NCI-H748 (cell line): ENCODE measurements at regions not wholly inside any gene's neighbourhood (a gene's known extent, or its start where the extent isn't known, plus 50 kb on each side); places are given as distances from the start of the nearest gene placed in this dataset.
A peak's percentile ranks its signal among the peaks of the same experiment; 100 is the strongest.
"Not testable (repeated sequence)": the region's sequence is repeated elsewhere in the genome, so short reads cannot be mapped to it uniquely, and the experiment has no call there.

Source experiments
- DNase-seq: peaks from one replicate; lab custom pipeline; 2025; ENCODE audit not compliant: unreplicated experiment; lab: John Stamatoyannopoulos, UW

DNA sequence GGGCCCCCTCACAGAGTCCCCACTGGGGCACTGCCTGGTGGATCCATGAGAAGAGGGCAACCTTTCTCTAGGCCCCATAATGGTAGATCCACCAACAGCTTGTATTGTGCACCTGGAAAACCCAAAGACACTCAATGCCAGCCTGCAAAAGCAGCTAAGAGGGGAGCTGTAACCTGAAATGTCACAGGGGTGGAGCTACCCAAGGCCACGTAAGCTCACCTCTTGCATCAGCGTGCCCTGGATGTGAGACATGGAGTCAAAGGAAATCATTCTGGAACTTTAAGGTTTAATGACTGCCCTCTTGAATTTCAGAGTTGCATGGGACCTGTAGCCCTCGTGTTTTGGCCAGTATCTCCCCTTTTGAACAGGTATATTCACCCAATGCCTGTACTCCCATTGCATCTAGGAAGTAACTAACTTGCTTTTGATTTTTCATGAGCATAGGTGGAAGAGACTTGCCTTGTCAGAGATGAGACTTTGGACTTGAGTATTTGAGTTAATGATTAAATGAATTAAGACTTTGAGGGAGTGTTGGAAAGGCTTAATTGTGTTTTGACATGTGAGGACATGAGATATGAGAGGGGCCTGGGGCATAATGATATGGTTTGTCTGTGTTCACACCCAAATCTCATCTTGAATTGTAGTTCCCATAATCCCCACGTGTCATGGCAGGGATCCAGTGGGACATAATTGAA is 900.9 kb upstream of the ROBO1 start:
- DNase-seq = no peak

DNA sequence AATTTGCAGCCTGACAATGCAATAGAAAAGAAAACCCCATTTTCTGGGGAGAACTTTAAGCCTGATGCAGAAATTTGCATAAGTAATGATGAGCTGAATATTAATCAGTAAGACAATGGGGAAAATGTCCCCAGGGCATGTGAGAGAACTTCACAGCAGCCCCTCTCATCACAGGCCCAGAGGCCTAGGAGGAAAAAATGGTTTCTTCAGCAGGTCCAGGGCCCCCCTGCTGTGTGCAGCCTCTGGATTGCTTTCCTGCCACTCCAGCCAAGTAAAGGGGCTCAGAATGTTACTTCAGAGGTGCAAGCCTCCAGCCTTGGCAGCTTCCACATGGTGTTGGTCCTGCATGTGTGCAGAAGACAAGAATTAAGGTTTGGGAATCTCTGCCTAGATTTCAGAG is 900.3 kb upstream of the ROBO1 start:
- DNase-seq = no peak

DNA sequence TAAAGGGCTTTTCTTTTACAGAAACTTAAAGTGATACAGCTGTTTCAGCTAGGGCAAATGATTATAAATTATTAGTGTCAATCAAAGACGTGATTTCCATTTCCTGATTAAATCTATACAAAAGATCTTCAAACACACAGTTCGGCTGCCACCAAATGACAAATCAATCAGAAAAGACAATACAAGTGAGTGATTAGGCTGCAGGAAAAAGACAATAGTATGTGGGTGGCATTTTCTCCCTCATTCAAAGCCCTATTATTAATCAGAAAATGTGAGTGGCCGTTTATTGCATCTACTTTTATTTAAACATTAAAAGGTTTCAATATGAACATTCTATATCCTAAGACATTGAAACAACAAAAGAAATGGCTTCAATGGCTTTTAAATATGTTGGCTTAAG is 895.6 kb upstream of the ROBO1 start:
- peak; percentile 21 for DNase-seq

DNA sequence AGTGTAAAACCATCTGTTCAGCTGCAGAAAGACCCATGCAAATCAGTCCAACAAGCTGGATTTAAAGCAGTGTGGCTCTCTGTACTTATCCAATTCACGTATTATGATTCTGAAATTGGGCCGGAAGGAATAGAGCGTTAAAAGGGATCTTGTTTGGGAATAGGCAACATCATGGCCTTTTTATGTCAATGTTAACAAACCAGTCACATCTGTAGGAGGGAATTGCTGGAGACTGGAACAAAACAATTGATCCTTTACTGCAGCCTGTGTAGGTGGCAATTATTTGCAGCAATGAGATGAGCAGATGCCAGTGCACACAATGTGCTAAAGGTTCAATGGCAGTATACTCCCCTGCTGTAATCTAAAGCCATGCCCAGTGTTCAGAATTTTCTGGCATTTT is 887.4 kb upstream of the ROBO1 start:
- no peak for DNase-seq

DNA sequence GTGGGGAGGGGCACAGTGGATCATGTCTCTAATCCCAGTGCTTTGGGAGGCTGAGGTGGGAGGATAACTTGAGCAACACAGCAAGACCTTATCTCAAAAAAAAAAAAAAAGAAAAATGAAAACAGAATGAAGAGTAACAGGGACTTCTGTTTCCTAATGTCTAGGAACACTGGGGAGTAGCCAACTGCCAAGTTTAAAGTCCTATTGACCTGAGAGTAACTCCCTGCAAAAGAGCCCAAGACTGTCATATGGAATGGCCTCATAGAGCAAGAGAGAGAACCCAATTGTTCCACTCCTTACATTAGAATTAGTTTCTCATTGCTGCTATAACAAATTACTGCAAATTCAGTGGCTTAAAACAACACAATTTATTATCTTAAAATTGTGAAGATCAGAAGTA is 881.4 kb upstream of the ROBO1 start:
- DNase-seq = no peak

DNA sequence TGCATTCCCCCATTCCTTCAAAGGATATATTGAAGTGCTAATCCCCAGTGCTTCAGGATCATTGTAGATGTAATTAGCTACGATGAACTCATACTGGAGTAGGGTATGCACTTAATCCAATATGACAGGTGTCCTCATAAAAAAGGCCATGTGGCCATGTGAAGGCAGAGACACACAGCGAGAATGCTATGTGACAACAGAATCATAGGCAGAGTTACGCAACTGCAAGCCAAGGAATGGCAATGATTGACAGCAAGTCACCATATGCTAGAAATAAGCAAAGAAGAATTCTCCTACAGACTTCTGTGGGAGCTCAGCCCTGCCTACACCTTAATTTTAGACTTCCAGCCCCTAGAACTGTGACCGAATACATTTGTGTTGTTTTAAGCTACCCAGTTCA is 875.6 kb upstream of the ROBO1 start:
- DNase-seq = no peak

DNA sequence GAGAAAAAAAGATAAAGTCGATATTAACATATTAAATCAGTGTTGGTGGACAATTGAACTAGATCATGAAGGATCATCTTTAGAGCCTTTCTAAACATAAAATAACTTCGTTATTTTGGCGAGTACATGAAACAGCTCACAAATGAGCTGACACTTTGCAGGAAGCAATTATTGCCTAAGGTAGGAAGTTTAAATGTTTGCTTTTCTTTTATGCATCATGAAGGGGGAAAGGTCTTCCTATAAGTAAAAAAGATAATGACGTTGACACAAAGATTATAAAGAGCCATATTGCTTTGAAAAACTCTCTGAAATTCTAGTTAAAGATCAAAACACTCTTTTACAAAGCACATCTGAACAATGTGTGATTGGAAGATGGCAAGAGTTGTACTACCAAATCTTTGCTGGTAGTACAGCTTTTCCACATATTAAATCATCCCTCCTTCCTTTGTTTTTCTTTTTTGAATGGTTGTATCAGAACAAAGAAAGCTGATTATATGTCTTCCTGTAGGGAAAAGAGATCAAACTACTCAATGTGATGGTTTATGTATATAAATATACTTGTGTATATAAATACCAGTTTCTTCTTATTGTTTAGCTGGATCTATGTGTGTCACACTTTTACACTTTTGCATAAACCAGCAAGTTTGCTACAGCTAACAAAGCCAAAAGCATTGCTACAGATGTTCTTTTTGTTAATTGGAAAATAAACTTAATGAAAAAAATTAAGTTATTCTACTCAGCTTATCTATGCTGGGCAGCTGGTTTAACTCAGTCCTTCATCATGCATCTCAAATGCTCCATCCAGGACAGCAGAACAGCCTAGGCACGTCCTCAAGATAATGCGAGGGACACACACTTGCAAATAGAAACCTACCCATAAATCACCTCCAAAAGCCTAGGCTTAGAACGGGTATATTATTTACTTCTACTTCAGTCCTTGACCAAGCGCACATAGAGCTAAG is 850.8 kb upstream of the ROBO1 start:
- peak; percentile 19 for DNase-seq

DNA sequence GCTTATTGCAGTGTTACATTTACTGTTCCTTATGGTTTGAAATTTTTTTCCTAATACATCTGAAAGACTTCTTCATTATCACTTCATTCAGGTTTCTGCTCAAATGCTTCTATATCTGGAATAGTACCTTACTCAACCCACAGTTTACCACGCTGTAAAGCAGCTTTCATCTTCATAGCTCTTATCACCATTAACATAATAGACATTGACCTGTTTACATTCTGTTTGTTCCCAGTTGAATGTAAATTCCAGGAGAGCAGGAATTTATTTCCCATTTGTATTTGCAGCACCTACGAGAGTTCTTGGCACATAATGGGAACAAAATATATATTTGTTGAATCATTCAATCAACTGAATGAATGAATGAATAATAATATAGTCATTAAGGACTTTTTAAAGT is 844.6 kb upstream of the ROBO1 start:
- DNase-seq = no peak

DNA sequence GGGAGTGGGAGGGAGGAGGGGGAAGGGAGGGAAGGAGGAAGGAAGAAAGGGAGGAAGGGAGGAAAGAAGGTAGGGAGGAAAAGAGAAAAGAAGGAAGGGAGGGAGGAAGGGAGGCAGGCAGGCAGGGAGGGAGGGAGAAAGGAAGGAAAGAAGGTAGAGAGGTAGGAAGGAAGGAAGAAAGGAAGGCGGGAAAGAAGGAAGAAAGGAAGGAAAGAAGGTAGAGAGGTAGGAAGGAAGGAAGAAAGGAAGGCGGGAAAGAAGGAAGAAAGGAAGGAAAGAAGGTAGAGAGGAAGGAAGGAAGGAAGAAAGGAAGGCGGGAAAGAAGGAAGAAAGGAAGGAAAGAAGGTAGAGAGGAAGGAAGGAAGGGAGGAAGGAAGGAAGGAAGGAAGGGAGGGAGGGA is 840.3 kb upstream of the ROBO1 start:
- DNase-seq = not testable (repeated sequence)

DNA sequence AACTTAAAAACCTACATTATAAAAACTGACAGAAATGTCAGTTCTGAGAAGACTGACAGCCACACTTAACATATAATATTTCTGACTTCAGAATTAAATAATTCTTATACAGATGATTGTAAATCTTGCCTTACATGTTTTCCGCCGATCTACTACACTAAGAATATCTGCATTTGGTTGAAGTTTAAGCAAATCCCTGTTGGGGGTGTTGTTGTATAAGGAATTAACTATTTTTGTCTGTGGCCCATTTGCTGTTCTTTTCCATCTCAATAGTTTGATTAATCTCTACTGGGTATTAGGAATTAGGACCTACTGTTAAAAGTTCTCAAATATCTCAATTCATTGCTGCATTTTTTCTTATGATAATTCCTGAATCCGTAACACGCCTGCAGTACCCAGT is 838.3 kb upstream of the ROBO1 start:
- DNase-seq = no peak

DNA sequence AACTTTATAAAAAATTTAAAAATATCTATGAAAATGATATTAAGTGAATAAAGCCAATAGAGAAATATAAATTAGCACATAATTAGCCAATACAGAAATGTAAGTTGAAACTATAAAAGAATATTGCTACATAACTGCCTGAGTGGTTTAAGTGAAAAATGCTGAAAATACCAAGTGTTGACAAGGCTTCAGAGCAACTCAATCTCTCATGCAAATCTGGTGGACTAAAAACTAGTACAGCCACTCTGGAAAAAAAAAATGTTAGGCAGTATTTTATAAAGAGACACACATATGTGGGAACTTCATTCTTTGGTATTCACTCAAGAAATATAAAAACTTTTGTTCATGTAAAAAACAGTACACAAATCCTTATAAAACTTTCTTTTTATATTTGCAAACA is 833.7 kb upstream of the ROBO1 start:
- no peak for DNase-seq

DNA sequence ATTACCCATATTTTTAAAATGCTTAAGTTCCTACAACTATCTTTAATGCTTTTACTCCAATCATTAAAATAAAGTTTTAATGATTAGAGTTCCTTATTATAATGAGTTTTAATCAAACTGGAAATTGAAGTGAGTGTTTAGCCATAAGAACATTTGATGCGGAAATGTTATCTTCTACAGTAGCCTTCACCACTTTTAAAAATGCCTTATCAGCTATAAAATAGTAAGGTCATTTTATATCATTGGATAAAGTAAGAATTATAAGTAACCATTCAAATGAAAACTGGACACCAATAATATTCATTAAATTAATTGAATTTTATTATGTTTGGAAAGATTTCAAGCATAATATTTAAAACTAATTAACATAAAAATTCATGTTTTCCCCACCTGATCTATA is 825.0 kb upstream of the ROBO1 start:
- no peak for DNase-seq

DNA sequence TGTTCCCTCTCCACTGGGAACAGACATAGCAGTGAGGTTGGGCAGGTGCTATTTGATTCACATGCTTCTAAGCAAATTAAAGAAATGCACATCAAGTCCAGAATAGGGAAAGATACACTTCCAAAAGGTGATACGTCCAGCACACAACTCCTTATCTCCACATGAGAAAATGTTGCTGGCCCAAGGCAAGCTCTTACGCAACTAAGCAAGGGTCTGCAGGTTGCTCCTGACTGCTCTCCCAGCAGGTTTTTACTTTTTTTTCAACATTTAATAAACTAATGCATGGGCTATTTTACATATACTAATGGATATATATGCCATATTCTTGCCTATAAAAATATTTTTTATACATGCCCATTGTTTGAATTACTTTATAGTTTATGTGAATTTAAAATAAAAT is 818.5 kb upstream of the ROBO1 start:
- DNase-seq = no peak

DNA sequence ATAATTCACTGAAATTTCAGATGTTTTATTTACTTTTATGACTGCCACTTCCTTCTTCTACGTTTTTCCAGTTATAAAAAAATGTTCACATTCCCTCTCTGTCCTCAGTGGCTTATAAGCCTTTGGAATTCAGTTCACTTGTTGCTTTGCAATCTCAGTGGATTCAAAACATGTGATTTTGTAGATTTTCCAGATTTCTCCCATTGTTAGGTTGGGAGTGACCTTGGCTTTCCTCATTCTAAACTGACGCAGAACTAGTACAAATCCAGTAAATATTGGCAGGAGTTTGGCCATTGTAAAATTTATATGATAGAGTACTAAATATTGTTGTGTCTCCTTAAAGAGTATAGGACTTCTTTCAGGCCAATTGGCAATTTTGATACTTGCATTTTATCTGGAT is 812.3 kb upstream of the ROBO1 start:
- no peak for DNase-seq

DNA sequence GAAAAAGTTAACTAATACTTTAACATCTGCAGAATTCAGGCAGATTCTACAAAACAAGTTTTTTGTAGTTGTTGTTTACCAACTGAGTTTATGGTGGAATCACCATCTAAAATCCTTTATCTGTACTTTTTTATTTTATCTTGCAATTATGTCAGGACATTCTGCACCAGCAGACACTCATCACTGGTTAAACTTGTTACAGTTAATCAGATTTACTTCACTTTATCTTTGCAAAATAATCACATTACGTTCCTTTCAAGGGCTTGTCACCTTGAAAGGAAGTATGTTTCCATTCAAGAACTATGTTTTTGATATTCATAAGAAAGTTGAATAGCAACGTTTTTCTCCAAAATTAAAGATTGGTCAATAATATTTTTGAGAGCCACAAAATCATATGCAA is 796.6 kb upstream of the ROBO1 start:
- DNase-seq = no peak

DNA sequence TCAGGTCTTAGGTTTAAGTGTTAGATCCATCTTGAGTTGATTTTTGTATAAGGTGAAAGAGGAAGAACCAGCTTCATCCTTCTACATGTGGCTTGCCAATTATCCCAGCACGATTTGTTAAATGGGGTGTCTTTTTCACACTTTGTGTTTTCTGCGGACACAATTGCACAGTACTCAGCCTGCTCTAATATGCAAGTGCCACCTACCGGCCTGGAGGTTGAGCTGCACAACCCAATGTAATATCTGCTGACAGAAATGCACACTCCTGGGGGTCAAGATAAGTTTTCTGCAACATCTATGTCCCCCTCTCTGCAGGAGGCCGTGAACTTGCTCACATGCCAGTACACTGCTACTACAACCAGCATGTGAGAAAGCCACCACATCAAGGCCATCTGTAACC is 791.9 kb upstream of the ROBO1 start:
- peak; percentile 18 for DNase-seq

DNA sequence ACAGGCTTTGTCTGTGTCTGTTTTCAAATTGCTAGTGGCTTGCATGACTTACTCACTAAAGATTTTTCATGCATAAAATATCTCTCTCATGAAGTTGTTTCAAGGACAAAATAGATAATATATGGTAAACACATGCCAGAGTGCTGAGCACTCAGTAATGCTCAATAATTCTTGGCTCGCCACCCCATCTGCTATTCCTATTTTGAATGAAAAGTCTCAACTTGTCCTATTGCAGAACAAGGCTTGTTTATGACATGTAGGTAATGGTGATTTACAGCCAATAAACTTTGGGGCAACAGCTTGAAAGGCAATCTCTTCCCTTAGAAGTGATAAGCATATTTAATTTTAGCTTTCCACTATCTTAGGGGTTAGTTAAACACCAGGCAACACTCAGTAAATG is 789.0 kb upstream of the ROBO1 start:
- DNase-seq = no peak

DNA sequence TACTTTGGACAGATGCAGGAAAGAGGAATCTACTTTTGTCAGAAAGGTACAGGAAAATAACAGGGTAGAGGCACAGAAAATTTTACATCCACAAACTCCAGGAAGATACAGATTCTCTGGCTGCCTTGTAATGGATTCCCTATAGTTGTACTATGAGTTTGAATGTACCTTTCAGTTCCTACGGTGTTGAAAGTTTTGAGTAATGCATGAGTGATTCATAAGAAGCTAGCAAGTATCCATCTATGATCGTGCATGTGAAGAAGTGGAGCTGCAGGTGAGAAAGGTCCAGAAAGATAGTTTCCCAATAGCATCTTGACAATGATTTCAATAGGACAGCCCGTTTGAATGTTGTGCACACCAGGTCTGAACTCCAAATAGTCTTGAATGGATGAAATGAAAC is 786.5 kb upstream of the ROBO1 start:
- DNase-seq = no peak

DNA sequence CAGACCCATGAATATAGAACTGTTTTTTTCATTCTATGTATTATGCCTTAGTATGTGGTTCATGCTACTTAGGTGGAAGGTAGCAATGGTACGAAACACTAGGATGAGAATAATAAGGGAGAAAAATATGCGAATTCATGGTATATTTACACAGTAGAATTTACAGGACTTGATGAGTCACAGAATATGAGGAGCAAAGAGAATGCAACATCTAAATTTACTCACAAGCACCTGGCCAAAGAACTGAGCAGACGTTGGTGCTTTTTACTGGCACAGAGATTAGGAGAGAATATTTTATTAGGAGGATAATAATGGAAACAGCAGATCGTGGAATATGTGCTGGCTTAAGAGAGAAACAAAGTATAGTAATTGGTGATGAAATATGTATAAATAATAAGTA is 785.4 kb upstream of the ROBO1 start:
- no peak for DNase-seq

DNA sequence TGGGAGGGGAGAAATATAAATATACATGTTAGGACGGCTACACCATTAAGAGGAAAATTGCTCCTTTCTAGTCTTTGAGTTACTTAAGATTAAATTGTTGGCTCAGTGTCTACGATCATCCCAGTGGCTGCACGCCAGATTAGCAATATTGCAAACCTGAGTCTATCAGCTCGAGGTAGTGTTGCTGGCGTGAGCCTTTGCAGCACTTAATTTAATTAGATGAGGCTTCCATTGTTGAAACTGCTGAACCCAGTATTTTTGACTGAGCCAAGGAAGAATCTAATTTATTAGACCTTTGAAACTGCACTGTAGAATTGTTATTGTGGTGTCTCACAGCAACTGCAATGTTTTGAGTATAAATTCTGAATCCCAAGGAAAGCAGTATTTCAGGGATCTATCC is 782.4 kb upstream of the ROBO1 start:
- DNase-seq = peak; percentile 14

DNA sequence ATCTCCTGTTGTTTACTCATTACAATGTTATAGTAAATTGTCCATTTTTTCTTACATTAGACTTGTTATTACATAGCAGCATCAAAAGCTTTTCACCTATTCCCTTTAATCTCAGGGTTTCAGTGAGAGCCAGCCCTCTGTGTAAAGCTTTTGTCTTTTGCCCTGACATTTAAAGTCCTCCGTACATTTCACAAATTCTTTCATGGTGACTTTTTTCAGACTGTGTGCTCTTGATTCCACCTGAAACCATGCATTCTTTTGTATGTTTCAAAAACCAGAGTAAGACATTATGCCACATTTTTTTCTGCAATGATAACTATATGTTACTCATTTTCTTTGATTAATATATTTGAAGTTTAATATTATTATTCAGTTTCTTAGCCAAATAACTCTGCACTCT is 781.4 kb upstream of the ROBO1 start:
- no peak for DNase-seq

DNA sequence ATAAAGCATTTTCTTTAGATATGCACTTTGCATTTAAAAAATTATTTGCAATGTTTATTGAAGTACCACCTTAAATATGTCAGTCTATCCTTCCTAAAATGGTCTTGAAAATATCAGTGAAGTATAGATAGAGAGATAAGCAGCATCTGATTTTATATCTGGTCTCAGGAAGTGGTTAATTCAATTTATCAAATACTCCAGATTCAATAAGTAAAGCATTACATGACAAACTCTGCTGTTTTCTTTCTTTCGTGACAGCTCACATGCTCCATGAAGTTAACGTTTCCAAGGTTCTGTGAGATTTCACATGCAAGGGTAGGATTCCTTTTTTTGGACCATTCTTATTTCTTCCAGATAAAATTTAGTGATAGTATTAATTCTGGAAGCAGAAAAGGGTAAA is 775.4 kb upstream of the ROBO1 start:
- DNase-seq = no peak

DNA sequence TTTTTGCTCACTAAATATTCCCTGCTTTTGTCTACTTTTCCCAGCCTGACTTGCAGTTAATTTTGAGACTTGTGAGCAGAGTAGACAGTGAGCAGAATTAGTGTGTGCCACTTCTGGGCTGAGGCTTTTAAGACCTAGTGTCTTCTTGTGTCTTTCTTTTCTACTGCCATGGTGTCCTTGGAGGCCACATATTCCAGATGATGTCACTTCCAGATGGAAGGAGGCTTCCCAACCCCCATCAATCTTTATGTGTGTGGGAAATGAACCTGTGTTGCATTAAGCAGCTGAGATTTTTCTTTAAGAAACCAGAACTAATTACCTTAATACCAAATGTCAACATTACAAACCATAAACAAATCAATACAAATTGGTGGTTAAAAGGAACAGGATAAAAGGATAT is 774.7 kb upstream of the ROBO1 start:
- DNase-seq = no peak
